HG03469 (cell line): ENCODE measurements at regions not wholly inside any gene's neighbourhood (a gene's known extent, or its start where the extent isn't known, plus 50 kb on each side); places are given as distances from the start of the nearest gene placed in this dataset.

Experiments
- ATAC-seq: cut with Tn5 transposase; IDR thresholded peaks from one replicate; pipeline ENCODE4 v1.9.1; 2021; ENCODE audit warnings: mild to moderate bottlenecking, moderate library complexity, moderate number of reproducible peaks; ENCODE audit not compliant: unreplicated experiment

- ATAC-seq: no peak
Observed at GRCh38 chr5:8456846-8457186, 587.9 kb downstream of the MTRR start.

GRCh38 chr5:8457187-8458037 is 588.5 kb downstream of the MTRR start:
- ATAC-seq: peak; percentile 91

- ATAC-seq: no peak
Observed at GRCh38 chr5:8458038-8458383, 589.1 kb downstream of the MTRR start.

GRCh38 chr5:8461543-8461942 is 592.6 kb downstream of the MTRR start:
- no peak for ATAC-seq

- ATAC-seq: no peak
Observed at GRCh38 chr5:8462565-8462964, 593.6 kb downstream of the MTRR start.

- no peak for ATAC-seq
Observed at GRCh38 chr5:8470489-8470888, 601.5 kb downstream of the MTRR start.

- no peak for ATAC-seq
Observed at GRCh38 chr5:8471581-8471980, 602.6 kb downstream of the MTRR start.

- ATAC-seq: no peak
Observed at GRCh38 chr5:8473016-8473415, 604.1 kb downstream of the MTRR start.

- ATAC-seq: no peak
Observed at GRCh38 chr5:8473827-8474568, 605.0 kb downstream of the MTRR start.

- ATAC-seq: no peak
Observed at GRCh38 chr5:8474569-8474930, 605.6 kb downstream of the MTRR start.

GRCh38 chr5:8478326-8478725 is 609.4 kb downstream of the MTRR start:
- no peak for ATAC-seq

- ATAC-seq: no peak
Observed at GRCh38 chr5:8481007-8481406, 612.1 kb downstream of the MTRR start.

- ATAC-seq: no peak
Observed at GRCh38 chr5:8491254-8491653, 622.3 kb downstream of the MTRR start.

GRCh38 chr5:8493176-8493575 is 624.2 kb downstream of the MTRR start:
- ATAC-seq: no peak

- no peak for ATAC-seq
Observed at GRCh38 chr5:8500426-8500825, 631.5 kb downstream of the MTRR start.

- ATAC-seq: no peak
Observed at GRCh38 chr5:8505196-8505595, 636.2 kb downstream of the MTRR start.

GRCh38 chr5:8508231-8508630 is 639.3 kb downstream of the MTRR start:
- no peak for ATAC-seq

GRCh38 chr5:8516356-8516755 is 647.4 kb downstream of the MTRR start:
- ATAC-seq: no peak

GRCh38 chr5:8517456-8517855 is 648.5 kb downstream of the MTRR start:
- ATAC-seq: no peak

- ATAC-seq: no peak
Observed at GRCh38 chr5:8520917-8521316, 652.0 kb downstream of the MTRR start.

GRCh38 chr5:8521991-8522390 is 653.0 kb downstream of the MTRR start:
- no peak for ATAC-seq

GRCh38 chr5:8522646-8523045 is 653.7 kb downstream of the MTRR start:
- no peak for ATAC-seq

GRCh38 chr5:8523501-8523900 is 654.6 kb downstream of the MTRR start:
- no peak for ATAC-seq
